GM12878 (cell line): ENCODE measurements at regions not wholly inside any gene's neighbourhood (a gene's known extent, or its start where the extent isn't known, plus 50 kb on each side); places are given as distances from the start of the nearest gene placed in this dataset.

Experiments used
- ATAC-seq: fragments of 200-7000 bp; cut with Tn5 transposase; 3 replicates; pipeline ENCODE4 v1.9.1; 2020; ENCODE audit warnings: mild to moderate bottlenecking, moderate library complexity
- BruUV-seq: library from RNA; stranded (reverse); fragments of 400-500 nt; replicated peaks from 2 replicates; lab custom pipeline; 2021; lab: Mats Ljungman, UMichigan
- CTCF ChIA-PET: fragments of 300-600 bp; sonication (Branson Sonifier 250); formaldehyde crosslinking; extraction: SDS; loops from one replicate; lab custom pipeline; 2021; ENCODE audit warnings: inconsistent platforms; lab: Yijun Ruan, JAX
- POLR2A ChIA-PET: fragments of 350-600 bp; formaldehyde crosslinking; extraction: SDS; loops from one replicate; lab custom pipeline; 2021; ENCODE audit warnings: inconsistent platforms; lab: Charles Lee
- RAD21 ChIA-PET: fragments of 300-600 bp; sonication (Branson Sonifier 250); formaldehyde crosslinking; loops from one replicate; lab custom pipeline; 2023; ENCODE audit warnings: antibody characterized with exemption; ENCODE audit not compliant: unreplicated experiment; lab: Charles Lee
- SMC1A ChIA-PET: fragments of 300-600 bp; sonication (Branson Sonifier 250); formaldehyde crosslinking; loops from one replicate; lab custom pipeline; 2023; ENCODE audit not compliant: unreplicated experiment, uncharacterized antibody; lab: Charles Lee
- DNase-seq: peaks from one replicate; pipeline ENCODE4 v3.0.0-alpha.2; 2011; ENCODE audit warnings: low read depth, low spot score
- FAIRE-seq: peaks from 3 replicates; lab custom pipeline; 2011; peaks lifted over from hg19 to GRCh38; lab: Jason Lieb, UNC
- H2AFZ ChIP-seq: 2 replicates; pipeline ENCODE4 v1.6.0; 2011; ENCODE audit warnings: low read depth, low read length, control low read depth; ENCODE audit not compliant: control insufficient read depth
- H3K27ac ChIP-seq: 2 replicates; pipeline ENCODE4 v1.5.1; 2011; ENCODE audit warnings: control low read depth; ENCODE audit not compliant: control insufficient read depth, insufficient read depth
- H3K27me3 ChIP-seq, 2 experiments: replicated peaks in 1 of 2; 2 replicates each; pipeline versions ENCODE4 v1.6.0 to v1.6.1; 2011; ENCODE audit warnings: low read length in 1 of 2; ENCODE audit not compliant: control insufficient read depth in 2 of 2, insufficient read depth in 2 of 2
- H3K36me3 ChIP-seq, 2 experiments: 2 replicates each; pipeline ENCODE4 v1.5.1; 2011; ENCODE audit warnings: low read length in 1 of 2; ENCODE audit not compliant: control insufficient read depth in 2 of 2, insufficient read depth in 2 of 2
- H3K4me1 ChIP-seq: 2 replicates; pipeline ENCODE4 v1.6.1; 2011; ENCODE audit warnings: mild to moderate bottlenecking, low read length, moderate library complexity, mixed read lengths; ENCODE audit not compliant: control insufficient read depth, insufficient read depth
- H3K4me2 ChIP-seq: 2 replicates; pipeline ENCODE4 v1.6.0; 2011; ENCODE audit warnings: control low read depth; ENCODE audit not compliant: control insufficient read depth, insufficient read depth
- H3K4me3 ChIP-seq: fragments of 200-600 bp; sonication (generic); 2 replicates; pipeline ENCODE4 v1.5.1; 2016
- H3K79me2 ChIP-seq: 2 replicates; pipeline ENCODE4 v1.6.0; 2011; ENCODE audit warnings: low read length; ENCODE audit not compliant: control insufficient read depth, insufficient read depth
- H3K9ac ChIP-seq: 2 replicates; pipeline ENCODE4 v1.8.0; 2011; ENCODE audit warnings: low read length, control low read depth, mixed read lengths; ENCODE audit not compliant: control insufficient read depth, insufficient read depth
- H3K9me3 ChIP-seq: replicated peaks from 3 replicates; pipeline ENCODE4 v1.5.1; 2011; ENCODE audit warnings: mild to moderate bottlenecking, low read length; ENCODE audit not compliant: control insufficient read depth, insufficient read depth
- H4K20me1 ChIP-seq: 2 replicates; pipeline ENCODE4 v1.6.0; 2011; ENCODE audit not compliant: control insufficient read depth, insufficient read depth
- ATF3 ChIP-seq: IDR thresholded peaks from 2 replicates; pipeline ENCODE4 v1.6.1; 2011; ENCODE audit warnings: low read depth, mild to moderate bottlenecking, low read length, moderate library complexity, borderline replicate concordance; ENCODE audit errors: extremely low read depth
- BACH1 ChIP-seq: fragments of 450-650 bp; IDR thresholded peaks from 2 replicates; pipeline ENCODE4 v1.6.1; 2017; ENCODE audit warnings: mild to moderate bottlenecking, borderline replicate concordance
- CBX3 ChIP-seq: fragments of 200-600 bp; sonication (generic); IDR thresholded peaks from 2 replicates; pipeline ENCODE4 v1.6.1; 2016; ENCODE audit warnings: low read depth, borderline replicate concordance
- E2F8 ChIP-seq: fragments of 450-650 bp; IDR thresholded peaks from 2 replicates; pipeline ENCODE4 v1.6.1; 2018; ENCODE audit warnings: mild to moderate bottlenecking, low read depth, moderate library complexity; ENCODE audit not compliant: partially characterized antibody
- KDM1A ChIP-seq: fragments of 200-600 bp; sonication (generic); IDR thresholded peaks from 2 replicates; pipeline ENCODE4 v1.6.1; 2016; ENCODE audit warnings: borderline replicate concordance
- MAX ChIP-seq: IDR thresholded peaks from 2 replicates; pipeline ENCODE4 v1.6.1; 2012; ENCODE audit warnings: low read depth, low read length, improper control_type of control experiment
- PAX5 ChIP-seq: IDR thresholded peaks from 2 replicates; pipeline ENCODE4 v1.6.1; 2011; ENCODE audit warnings: low read depth, low read length, borderline replicate concordance
- POLR2AphosphoS2 ChIP-seq: IDR thresholded peaks from 2 replicates; pipeline ENCODE4 v1.6.1; 2011; ENCODE audit warnings: low read depth, mild to moderate bottlenecking, low read length, improper control_type of control experiment, moderate library complexity
- WGBS: methylation state at CpG from one replicate; pipeline ENCODE4 v1.1.6; 2016; ENCODE audit warnings: low lambda C conversion rate; ENCODE audit not compliant: insufficient replicate concordance, insufficient coverage; ENCODE audit errors: missing lambda C conversion rate; 5-methylcytosine and 5-hydroxymethylcytosine counted together
- in situ Hi-C: fragments of 300-500 bp; cut with MboI; formaldehyde crosslinking; loops from 9 replicates; pipeline ENCODE4 v1.14.3; 2018; ENCODE audit warnings: mixed read lengths
- intact Hi-C: fragments of 100-400 bp; cut with micrococcal nuclease; formaldehyde crosslinking; loops from one replicate; pipeline ENCODE4 v1.14.2; 2022; ENCODE audit not compliant: unreplicated experiment

- Histone ChIP-seq H4K20me1 (no peaks in the 10 kb centered on the region), H3K27ac (no peak overlapping the region), H3K9ac (no peak overlapping the region), H3K79me2 (no peaks in the 10 kb centered on the region), H2AFZ (no peak overlapping the region), H3K4me3 (no peak overlapping the region), H3K4me2 (no peak overlapping the region), H3K9me3 (no peaks in the 10 kb centered on the region), H3K27me3 (no peaks in the 10 kb centered on the region), H3K36me3 (no peaks in the 10 kb centered on the region), H3K4me1 (peaks cover 2% of the 10 kb centered on the region; the same call in 1 of the 2 replicates)
- DNase-seq: no peak
- no TSS peak for BruUV-seq
- TF ChIP-seq KDM1A: no peak
- no peak for TF ChIP-seq MAX
- TF ChIP-seq CBX3: no peak
- no peak for TF ChIP-seq PAX5
- no peak for ATAC-seq
- intact Hi-C loops: no loop called here
- CTCF ChIA-PET: no interaction called here
- 37% methylated on average over 5 of the region's 5 CpGs for WGBS
- POLR2A ChIA-PET: no interaction called here
- in situ Hi-C loops: no loop called here
- SMC1A ChIA-PET: no interaction called here
- no peak for FAIRE-seq
- RAD21 ChIA-PET: no interaction called here
Measured at GRCh38 chr20:50397058-50397457, 113.1 kb upstream of the PTPN1 start.

- CTCF ChIA-PET: interaction anchor here (0.6 kb wide), 2 partner anchors 60 to 90 kb away, joined by 3 read pairs; no protein-coding TSS in a partner anchor
- Histone ChIP-seq H3K27ac (no peak overlapping the region), H4K20me1 (no peaks in the 10 kb centered on the region), H3K9me3 (no peaks in the 10 kb centered on the region), H2AFZ (no peak overlapping the region), H3K36me3 (no peaks in the 10 kb centered on the region), H3K9ac (no peak overlapping the region), H3K79me2 (no peaks in the 10 kb centered on the region), H3K4me1 (no peaks in the 10 kb centered on the region), H3K27me3 (no peaks in the 10 kb centered on the region), H3K4me2 (no peak overlapping the region), H3K4me3 (no peak overlapping the region)
- POLR2A ChIA-PET: no interaction called here
- intact Hi-C loops: loop anchor here (2.0 kb wide), 1 partner anchor 63 kb away; no protein-coding TSS in a partner anchor
- no peak for FAIRE-seq
- TF ChIP-seq POLR2AphosphoS2 (no peak), E2F8 (no peak), ATF3 (no peak), BACH1 (no peak)
- 46% methylated on average over 8 of the region's 8 CpGs for WGBS
- ATAC-seq: no peak
- DNase-seq: no peak
- SMC1A ChIA-PET: interaction anchor here (0.9 kb wide), 1 partner anchor 235 kb away, joined by 3 read pairs; no protein-coding TSS in a partner anchor
- RAD21 ChIA-PET: no interaction called here
- in situ Hi-C loops: no loop called here
- no TSS peak for BruUV-seq
Measured at GRCh38 chr20:50398064-50398463, 112.1 kb upstream of the PTPN1 start.
